Mesenchymal stem cell (in vitro differentiated cells and primary cell): ENCODE measurements at regions not wholly inside any gene's neighbourhood (a gene's known extent, or its start where the extent isn't known, plus 50 kb on each side); places are given as distances from the start of the nearest gene placed in this dataset.
"Not testable (repeated sequence)": the region's sequence is repeated elsewhere in the genome, so short reads cannot be mapped to it uniquely, and the experiment has no call there.

Source experiments
- DNase-seq: peaks from one replicate; pipeline ENCODE4 v3.0.0-alpha.2; 2013
- H2AFZ ChIP-seq: one replicate; pipeline ENCODE4 v1.6.1; 2013; ENCODE audit warnings: low read depth, mild to moderate bottlenecking, control low read depth, inconsistent platforms, low read length, moderate library complexity
- H2AK5ac ChIP-seq: 2 replicates; pipeline ENCODE4 v1.6.1; 2013; ENCODE audit warnings: low read length, moderate library complexity, mild to moderate bottlenecking, inconsistent platforms; ENCODE audit not compliant: severe bottlenecking
- H2BK120ac ChIP-seq: one replicate; pipeline ENCODE4 v1.6.1; 2013; ENCODE audit warnings: low read depth, mild to moderate bottlenecking, inconsistent platforms, low read length, moderate library complexity
- H2BK12ac ChIP-seq, 2 experiments: one replicate each; pipeline ENCODE4 v1.6.1; 2013; ENCODE audit warnings: inconsistent platforms in 2 of 2, low read length in 2 of 2, mild to moderate bottlenecking in 2 of 2, moderate library complexity in 2 of 2, control low read depth in 1 of 2
- H2BK15ac ChIP-seq: one replicate; pipeline ENCODE4 v1.6.1; 2013; ENCODE audit warnings: mild to moderate bottlenecking, low read depth, inconsistent platforms; ENCODE audit not compliant: poor library complexity, severe bottlenecking
- H2BK5ac ChIP-seq: 2 replicates; pipeline ENCODE4 v1.6.1; 2013; ENCODE audit warnings: low read depth, mild to moderate bottlenecking, low read length, control low read depth, inconsistent platforms; ENCODE audit not compliant: poor library complexity, severe bottlenecking
- H3K14ac ChIP-seq, 2 experiments: one replicate each; pipeline ENCODE4 v1.6.1; 2013; ENCODE audit warnings: inconsistent platforms in 2 of 2, low read length in 2 of 2, control low read depth in 1 of 2, mild to moderate bottlenecking in 1 of 2, moderate library complexity in 1 of 2
- H3K18ac ChIP-seq, 2 experiments: one replicate each; pipeline ENCODE4 v1.6.1; 2013; ENCODE audit warnings: inconsistent platforms in 2 of 2, low read length in 2 of 2, control low read depth in 1 of 2, low read depth in 1 of 2, mild to moderate bottlenecking in 1 of 2
- H3K23ac ChIP-seq, 2 experiments: one replicate each; pipeline ENCODE4 v1.6.1; 2013; ENCODE audit warnings: inconsistent platforms in 2 of 2, low read length in 2 of 2, mild to moderate bottlenecking in 2 of 2, moderate library complexity in 2 of 2, control low read depth in 1 of 2
- H3K27ac ChIP-seq: 2 replicates; pipeline ENCODE4 v1.5.1; 2013; ENCODE audit warnings: mild to moderate bottlenecking, moderate library complexity, low read length, control low read depth, inconsistent platforms; ENCODE audit not compliant: poor library complexity, severe bottlenecking
- H3K27me3 ChIP-seq, 2 experiments: 2 replicates each; pipeline versions ENCODE4 v1.6.1 to v1.7.0; 2013; ENCODE audit warnings: low read length in 2 of 2, mild to moderate bottlenecking in 2 of 2, moderate library complexity in 2 of 2, control low read depth in 1 of 2, inconsistent platforms in 1 of 2; ENCODE audit not compliant: control insufficient read depth in 1 of 2, insufficient read depth in 1 of 2
- H3K36me3 ChIP-seq, 2 experiments: 2 replicates each; pipeline versions ENCODE4 v1.6.1 to v1.7.0; 2013; ENCODE audit warnings: low read length in 2 of 2, control low read depth in 1 of 2, inconsistent platforms in 1 of 2, low read depth in 1 of 2, mild to moderate bottlenecking in 1 of 2; ENCODE audit not compliant: insufficient read depth in 2 of 2, control insufficient read depth in 1 of 2
- H3K4ac ChIP-seq, 2 experiments: one replicate each; pipeline ENCODE4 v1.6.1; 2013; ENCODE audit warnings: inconsistent platforms in 2 of 2, low read length in 2 of 2, mild to moderate bottlenecking in 2 of 2, moderate library complexity in 2 of 2, control low read depth in 1 of 2, low read depth in 1 of 2
- H3K4me1 ChIP-seq: 2 replicates; pipeline ENCODE4 v1.6.1; 2013; ENCODE audit warnings: low read depth, low read length, control low read depth; ENCODE audit not compliant: control insufficient read depth, insufficient read depth
- H3K4me2 ChIP-seq: 2 replicates; pipeline ENCODE4 v1.6.1; 2013; ENCODE audit warnings: low read length, mild to moderate bottlenecking, inconsistent platforms; ENCODE audit not compliant: poor library complexity, severe bottlenecking
- H3K4me3 ChIP-seq, 2 experiments: 2 replicates each; pipeline versions ENCODE4 v1.5.1 to v1.7.0; 2013; ENCODE audit warnings: low read length in 2 of 2, mild to moderate bottlenecking in 2 of 2, control low read depth in 1 of 2, low read depth in 1 of 2; ENCODE audit not compliant: insufficient read depth in 1 of 2
- H3K79me1 ChIP-seq: replicated peaks from 2 replicates; pipeline ENCODE4 v1.6.1; 2013; ENCODE audit warnings: mild to moderate bottlenecking, control low read depth, low read length, inconsistent platforms; ENCODE audit not compliant: poor library complexity, severe bottlenecking
- H3K9ac ChIP-seq: 2 replicates; pipeline ENCODE4 v1.7.0; 2013; ENCODE audit warnings: mild to moderate bottlenecking, low read length, moderate library complexity
- H3K9me3 ChIP-seq: 2 replicates; pipeline ENCODE4 v1.7.0; 2013; ENCODE audit warnings: mild to moderate bottlenecking, low read length; ENCODE audit not compliant: control insufficient read depth
- H4K8ac ChIP-seq: one replicate; pipeline ENCODE4 v1.6.1; 2013; ENCODE audit warnings: inconsistent platforms, mild to moderate bottlenecking, low read length, moderate library complexity
- H4K91ac ChIP-seq: one replicate; pipeline ENCODE4 v1.6.1; 2013; ENCODE audit warnings: mild to moderate bottlenecking, low read length, inconsistent platforms
- WGBS: methylation state at CpG from one replicate; pipeline ENCODE4 v1.1.7; 2013; ENCODE audit warnings: mixed read lengths; 5-methylcytosine and 5-hydroxymethylcytosine counted together

GRCh38 chr1:74971982-74972381, 162.2 kb upstream of the LHX8 start:
- Histone ChIP-seq H2BK5ac (no peak overlapping the region), H2BK12ac (no peak overlapping the region), H3K9me3 (no peaks in the 10 kb centered on the region), H3K36me3 (no peaks in the 10 kb centered on the region), H3K27me3 (no peaks in the 10 kb centered on the region), H3K4me3 (no peak overlapping the region), H3K79me1 (no peaks in the 10 kb centered on the region), H3K23ac (no peak overlapping the region), H3K4me2 (no peak overlapping the region), H4K8ac (no peak overlapping the region), H2AFZ (no peak overlapping the region), H2BK120ac (no peak overlapping the region), H4K91ac (no peak overlapping the region), H3K4me1 (no peaks in the 10 kb centered on the region), H2BK15ac (no peak overlapping the region), H3K4ac (no peak overlapping the region), H3K27ac (no peak overlapping the region), H3K14ac (no peak overlapping the region), H3K9ac (no peak overlapping the region), H2AK5ac (no peak overlapping the region), H3K18ac (no peak overlapping the region)
- no peak for DNase-seq
- 30% methylated on average over 2 of the region's 2 CpGs for WGBS

- Histone ChIP-seq H3K27ac (no peak overlapping the region), H3K27me3 (no peaks in the 10 kb centered on the region), H3K23ac (no peak overlapping the region), H3K79me1 (no peaks in the 10 kb centered on the region), H3K4ac (no peak overlapping the region), H3K4me1 (no peaks in the 10 kb centered on the region), H3K4me3 (no peak overlapping the region), H3K18ac (no peak overlapping the region), H2AK5ac (no peak overlapping the region), H2BK12ac (no peak overlapping the region), H2BK120ac (no peak overlapping the region), H3K9me3 (no peaks in the 10 kb centered on the region), H3K4me2 (no peak overlapping the region), H2BK5ac (no peak overlapping the region), H2AFZ (no peak overlapping the region), H4K91ac (no peak overlapping the region), H3K14ac (no peak overlapping the region), H4K8ac (no peak overlapping the region), H3K9ac (no peak overlapping the region), H3K36me3 (no peaks in the 10 kb centered on the region), H2BK15ac (no peak overlapping the region)
- no peak for DNase-seq
These were observed 157.7 kb upstream of the LHX8 start for GRCh38 chr1:74976491-74976890.

- H2AK5ac ChIP-seq, H2BK5ac ChIP-seq, H3K27ac ChIP-seq, H4K8ac ChIP-seq, H2BK12ac ChIP-seq, H3K4me2 ChIP-seq, H3K4ac ChIP-seq, H3K14ac ChIP-seq, H3K36me3 ChIP-seq, H3K9me3 ChIP-seq, H3K4me1 ChIP-seq, H2BK120ac ChIP-seq, H3K9ac ChIP-seq, H3K4me3 ChIP-seq, H3K79me1 ChIP-seq, H4K91ac ChIP-seq, H3K23ac ChIP-seq, DNase-seq, H2BK15ac ChIP-seq, H2AFZ ChIP-seq, H3K27me3 ChIP-seq, H3K18ac ChIP-seq: not testable (repeated sequence)
- no CpG with 5 or more reads among the region's 1 CpG for WGBS
These were observed 141.7 kb upstream of the LHX8 start for GRCh38 chr1:74992448-74992847.

- Histone ChIP-seq H2BK12ac (no peak overlapping the region), H3K9me3 (no peaks in the 10 kb centered on the region), H3K27ac (no peak overlapping the region), H2BK120ac (no peak overlapping the region), H4K8ac (no peak overlapping the region), H3K27me3 (no peaks in the 10 kb centered on the region), H3K4me1 (no peaks in the 10 kb centered on the region), H3K23ac (no peak overlapping the region), H3K79me1 (no peaks in the 10 kb centered on the region), H4K91ac (no peak overlapping the region), H3K4me3 (no peak overlapping the region), H3K9ac (no peak overlapping the region), H3K4me2 (no peak overlapping the region), H2AK5ac (no peak overlapping the region), H3K36me3 (no peaks in the 10 kb centered on the region), H2BK5ac (no peak overlapping the region), H2BK15ac (no peak overlapping the region), H3K18ac (no peak overlapping the region), H2AFZ (no peak overlapping the region), H3K14ac (no peak overlapping the region), H3K4ac (no peak overlapping the region)
- DNase-seq, result no peak
- whole genome bisulfite sequencing, result 83% methylated on average over 1 of the region's 1 CpG
These were observed 138.4 kb upstream of the LHX8 start for GRCh38 chr1:74995821-74996220.
